ENCODE measurements at regions not wholly inside any gene's neighbourhood (a gene's known extent, or its start where the extent isn't known, plus 50 kb on each side); places are given as distances from the start of the nearest gene placed in this dataset.

DNA sequence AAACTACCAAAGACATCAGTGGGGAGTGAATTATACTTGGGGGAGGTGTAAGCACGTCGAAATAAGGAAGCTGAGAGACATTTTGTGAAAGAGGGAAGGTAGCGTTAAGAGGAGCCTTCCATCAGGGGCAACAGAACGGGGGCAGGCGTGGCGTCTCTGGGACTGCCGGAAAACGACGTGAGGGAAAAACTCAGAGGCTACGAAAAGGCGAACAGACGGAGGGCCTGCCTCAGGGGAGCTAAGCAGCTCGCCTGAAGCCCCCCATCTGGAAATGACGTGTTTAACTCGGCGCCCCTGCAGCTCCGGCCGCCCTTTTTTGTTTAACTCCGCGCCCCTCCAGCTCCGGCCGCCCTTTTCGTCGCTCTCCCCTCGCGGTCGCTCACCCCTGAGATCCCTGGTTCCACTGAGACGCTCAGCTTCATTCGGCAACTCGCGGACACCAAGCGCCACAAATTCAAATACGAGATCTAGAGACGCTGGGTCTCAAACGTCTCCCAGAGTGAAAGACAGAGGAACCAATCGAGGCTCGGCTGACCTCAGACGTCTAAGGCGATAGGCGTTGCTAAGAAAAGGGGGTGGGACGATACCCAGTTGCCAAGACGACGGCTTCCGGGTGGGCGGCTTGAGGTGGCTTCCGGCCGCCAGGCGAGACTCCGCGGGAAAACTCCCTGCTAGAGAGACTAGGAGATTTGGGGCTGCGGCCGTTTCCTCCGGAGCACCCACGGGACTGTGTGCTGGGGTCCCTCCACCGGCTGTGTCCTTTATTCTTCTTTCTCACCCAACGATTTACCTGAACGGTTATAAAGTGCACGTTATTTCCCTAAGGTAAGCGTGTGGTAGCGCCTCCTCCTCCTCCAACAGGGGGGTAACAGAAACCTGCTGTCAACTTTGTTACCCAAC is 383.2 kb downstream of the ZFHX3 start:
- Histone ChIP-seq H4K8ac (ENCODE audit: extremely low read depth, insufficient read depth, low read length) (peak overlapping the region; percentile 95; the same call in 1 of the 2 replicates), H3K23me2 (ENCODE audit: low read depth, low read length) (peaks cover 5% of the 10 kb centered on the region), H3K14ac (ENCODE audit: insufficient read length) (peak overlapping the region; percentile 35), H2AK5ac (ENCODE audit: low read depth, low read length) (no peak overlapping the region), H2AFZ (ENCODE audit: low read length) (peak overlapping the region; percentile 83), H3K9me3 (ENCODE audit: insufficient read depth in 2 of 2, low read depth in 1 of 2, low read length in 1 of 2) (no peaks in the 10 kb centered on the region), H2BK12ac (ENCODE audit: low read depth, low read length) (no peak overlapping the region; the same call in 1 of the 2 replicates), H3K4me1 (replicated peaks in 1 of 4; ENCODE audit: control insufficient read depth in 3 of 4, insufficient read depth in 4 of 4, low read length in 3 of 4) (peaks cover 0 to 4% (median 0%) of the 10 kb centered on the region in 4 experiments; a peak in 2 of 7 replicates), H3K27me3 (replicated peaks in 1 of 4; ENCODE audit: control insufficient read depth in 3 of 4, extremely low read depth in 1 of 4, insufficient read depth in 3 of 4, low read length in 3 of 4) (no peaks in the 10 kb centered on the region; a peak in 1 of 7 replicates), H4K20me1 (replicated peaks in 1 of 2; ENCODE audit: control insufficient read depth in 1 of 2, insufficient read depth in 2 of 2, low read length in 2 of 2) (no peaks in the 10 kb centered on the region), H3K4ac (replicated peaks; ENCODE audit: insufficient read length, low read depth, low read length) (no peak overlapping the region), H3K4me3 (ENCODE audit: extremely low read depth in 1 of 4, insufficient read depth in 2 of 4, low read depth in 3 of 4, low read length in 4 of 4) (peak overlapping the region; percentile 83 to 100 (median 89)), H3K18ac (ENCODE audit: extremely low read depth, low read length) (peak overlapping the region; percentile 93), H2BK20ac (ENCODE audit: low read length) (no peak overlapping the region), H3K23ac (ENCODE audit: insufficient read length) (no peak overlapping the region), H3K9ac (replicated peaks in 1 of 4; ENCODE audit: extremely low read depth in 1 of 4, low read depth in 3 of 4, low read length in 3 of 4) (peak overlapping the region; percentile 76 to 95 (median 82)), H2BK120ac (replicated peaks; ENCODE audit: low read depth, low read length) (no peak overlapping the region), H4K5ac (ENCODE audit: insufficient read length, low read depth, low read length) (peak overlapping the region; percentile 92), H3K36me3 (ENCODE audit: control insufficient read depth in 2 of 4, insufficient read depth in 4 of 4, low read length in 3 of 4) (no peaks in the 10 kb centered on the region), H2BK5ac (ENCODE audit: low read depth, low read length) (peak overlapping the region; percentile 73), H3K79me1 (ENCODE audit: low read depth, low read length) (no peaks in the 10 kb centered on the region), H3K56ac (replicated peaks; ENCODE audit: insufficient read length, low read depth, low read length) (peak overlapping the region; percentile 63), H2BK15ac (ENCODE audit: low read length) (no peak overlapping the region), H3K79me2 (ENCODE audit: control insufficient read depth in 1 of 2, insufficient read depth in 2 of 2, low read length in 2 of 2) (peaks cover 0 to 45% of the 10 kb centered on the region in 2 experiments; a peak in 2 of 4 replicates), H4K91ac (replicated peaks; ENCODE audit: insufficient read length, low read length) (peak overlapping the region; percentile 66), H3K27ac (ENCODE audit: low read depth, low read length) (peak overlapping the region; percentile 85), H3K4me2 (ENCODE audit: insufficient read depth in 1 of 2, low read depth in 2 of 2, low read length in 2 of 2) (peak overlapping the region; percentile 78 to 99)
- DNase-seq (ENCODE audit: low read depth in 1 of 2, low spot score in 2 of 2) (peak; percentile 90 to 93), FAIRE-seq (peak; percentile 78)
- 2% methylated on average over 57 of the region's 60 CpGs; no CpG with 5 or more reads in 1 of the 2 experiments for WGBS, 2 experiments (ENCODE audit: extremely low coverage in 1 of 2, insufficient coverage in 1 of 2, insufficient read length in 1 of 2, insufficient replicate concordance in 2 of 2, low coverage in 1 of 2, low lambda C conversion rate in 2 of 2, missing lambda C conversion rate in 1 of 2)
- ChIA-PET CTCF (ENCODE audit: partially characterized antibody) (interaction anchor here (1.3 kb wide), 1 partner anchor 182 kb away, joined by 3 read pairs; no protein-coding TSS in a partner anchor), POLR2A (ENCODE audit: partially characterized antibody) (interaction anchor here (0.8 to 2.4 kb wide), 7 partner anchors 11 to 65 kb away, joined by 3 to 8 read pairs (median 5); no protein-coding TSS in a partner anchor)
- TF ChIP-seq BACH1 (IDR thresholded peaks at IDR 0.05; ENCODE audit: low read length) (no peak), RXRA (IDR thresholded peaks at IDR 0.05; ENCODE audit: insufficient read depth, low read depth, low read length) (no peak), HDAC6 (IDR thresholded peaks at IDR 0.05; ENCODE audit: low read depth, low read length) (no peak), SAP30 (IDR thresholded peaks at IDR 0.05; ENCODE audit: insufficient read depth, insufficient replicate concordance, low read length) (no peak), POU5F1 (IDR thresholded peaks at IDR 0.05; ENCODE audit: low read depth, low read length) (no peak), ZNF274 (IDR thresholded peaks at IDR 0.05; ENCODE audit: borderline replicate concordance, extremely low read depth, low read length) (no peak)
- TF ChIP-seq, protein P1, sequence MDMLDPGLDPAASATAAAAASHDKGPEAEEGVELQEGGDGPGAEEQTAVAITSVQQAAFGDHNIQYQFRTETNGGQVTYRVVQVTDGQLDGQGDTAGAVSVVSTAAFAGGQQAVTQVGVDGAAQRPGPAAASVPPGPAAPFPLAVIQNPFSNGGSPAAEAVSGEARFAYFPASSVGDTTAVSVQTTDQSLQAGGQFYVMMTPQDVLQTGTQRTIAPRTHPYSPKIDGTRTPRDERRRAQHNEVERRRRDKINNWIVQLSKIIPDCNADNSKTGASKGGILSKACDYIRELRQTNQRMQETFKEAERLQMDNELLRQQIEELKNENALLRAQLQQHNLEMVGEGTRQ (IDR thresholded peaks at IDR 0.05; ENCODE audit: low read length): no peak
- TF ChIP-seq, protein P2, sequence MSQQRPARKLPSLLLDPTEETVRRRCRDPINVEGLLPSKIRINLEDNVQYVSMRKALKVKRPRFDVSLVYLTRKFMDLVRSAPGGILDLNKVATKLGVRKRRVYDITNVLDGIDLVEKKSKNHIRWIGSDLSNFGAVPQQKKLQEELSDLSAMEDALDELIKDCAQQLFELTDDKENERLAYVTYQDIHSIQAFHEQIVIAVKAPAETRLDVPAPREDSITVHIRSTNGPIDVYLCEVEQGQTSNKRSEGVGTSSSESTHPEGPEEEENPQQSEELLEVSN (IDR thresholded peaks at IDR 0.05): peak; percentile 52; the same call in 1 of the 2 replicates
- TF ChIP-seq, protein P3, sequence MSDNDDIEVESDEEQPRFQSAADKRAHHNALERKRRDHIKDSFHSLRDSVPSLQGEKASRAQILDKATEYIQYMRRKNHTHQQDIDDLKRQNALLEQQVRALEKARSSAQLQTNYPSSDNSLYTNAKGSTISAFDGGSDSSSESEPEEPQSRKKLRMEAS (IDR thresholded peaks at IDR 0.05): no peak
